Glutamatergic neuron (in vitro differentiated cells): ENCODE measurements at regions not wholly inside any gene's neighbourhood (a gene's known extent, or its start where the extent isn't known, plus 50 kb on each side); places are given as distances from the start of the nearest gene placed in this dataset.

Source experiments
- DNase-seq: peaks from one replicate; pipeline ENCODE4 v3.0.0; 2022
- H3K27ac Mint-ChIP-seq: one replicate; pipeline ENCODE4 v1.8.0; 2020; ENCODE audit warnings: mild to moderate bottlenecking, mixed read lengths, inconsistent platforms; ENCODE audit not compliant: unreplicated experiment
- H3K27me3 Mint-ChIP-seq: one replicate; pipeline ENCODE4 v1.8.0; 2020; ENCODE audit warnings: mild to moderate bottlenecking, moderate library complexity, mixed read lengths, inconsistent platforms; ENCODE audit not compliant: unreplicated experiment
- H3K36me3 Mint-ChIP-seq: one replicate; pipeline ENCODE4 v1.8.0; 2020; ENCODE audit warnings: mild to moderate bottlenecking, mixed read lengths, inconsistent platforms; ENCODE audit not compliant: unreplicated experiment
- H3K4me1 Mint-ChIP-seq: one replicate; pipeline ENCODE4 v1.8.0; 2020; ENCODE audit warnings: mild to moderate bottlenecking, low read depth, mixed read lengths, inconsistent platforms; ENCODE audit not compliant: unreplicated experiment
- H3K4me3 Mint-ChIP-seq: one replicate; pipeline ENCODE4 v1.8.0; 2020; ENCODE audit warnings: mild to moderate bottlenecking, mixed read lengths, inconsistent platforms; ENCODE audit not compliant: unreplicated experiment
- H3K9me3 Mint-ChIP-seq: one replicate; pipeline ENCODE4 v1.8.0; 2020; ENCODE audit warnings: mild to moderate bottlenecking, moderate library complexity, mixed read lengths, inconsistent platforms; ENCODE audit not compliant: unreplicated experiment
- TF ChIP-seq, protein P1 (sequence below): fragments of 200-600 bp; sonication (generic); IDR thresholded peaks from one replicate; pipeline ENCODE4 v1.5.0; 2021; ENCODE audit not compliant: partially characterized antibody, unreplicated experiment

DNA sequence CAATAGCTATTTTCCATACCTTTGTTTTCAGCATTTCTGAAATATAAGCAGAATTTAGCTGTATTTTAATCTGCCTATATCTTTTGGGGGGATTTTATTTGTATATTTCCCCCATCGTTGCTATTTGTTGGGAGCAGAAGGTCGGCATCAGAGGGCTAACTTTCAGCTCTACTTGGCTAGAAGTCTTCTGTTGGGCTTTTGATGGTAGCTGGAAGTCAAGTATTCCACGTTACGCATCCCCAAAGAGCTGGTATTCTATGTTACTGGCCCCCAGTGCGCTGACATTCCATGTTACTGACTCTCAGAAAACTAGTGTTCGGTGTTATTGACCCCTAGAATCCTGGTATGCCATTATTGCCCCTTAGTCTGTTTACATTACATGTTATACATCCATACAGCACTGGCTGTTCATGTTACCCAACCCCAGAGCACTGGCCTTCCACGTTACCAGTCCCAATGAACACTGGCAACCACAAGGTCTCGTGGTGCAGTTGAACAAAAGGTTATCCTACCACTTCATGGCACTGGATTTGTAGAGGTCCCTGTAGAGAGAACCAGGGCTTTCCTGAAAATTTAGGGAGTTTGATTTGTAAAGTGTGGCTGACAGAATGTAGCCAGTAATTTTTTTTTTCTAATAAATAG is 278.1 kb upstream of the CD180 start:
- H3K4me1 Mint-ChIP-seq: no peaks in the 10 kb centered on the region
- no peaks in the 10 kb centered on the region for H3K36me3 Mint-ChIP-seq

DNA sequence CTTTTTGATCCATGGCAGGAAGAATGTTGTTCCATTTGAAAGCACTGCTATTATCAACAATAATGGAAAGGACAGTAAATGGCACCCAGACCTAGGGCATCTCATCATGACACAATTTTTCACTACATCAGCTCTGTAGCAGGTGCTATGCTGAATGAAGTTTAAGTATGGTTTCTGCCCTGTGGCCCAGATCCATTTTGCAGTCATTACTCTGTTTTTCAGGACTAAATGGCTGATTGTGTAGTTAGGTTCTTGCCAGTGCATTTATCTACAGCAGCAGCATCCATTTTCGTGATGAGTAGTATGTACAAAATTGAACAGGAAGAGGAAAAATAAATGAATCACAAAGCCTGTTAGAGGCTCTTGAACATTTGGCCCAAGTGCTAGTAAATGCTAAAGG is 270.5 kb upstream of the CD180 start:
- H3K4me1 Mint-ChIP-seq: no peaks in the 10 kb centered on the region
- TF ChIP-seq, protein P1, sequence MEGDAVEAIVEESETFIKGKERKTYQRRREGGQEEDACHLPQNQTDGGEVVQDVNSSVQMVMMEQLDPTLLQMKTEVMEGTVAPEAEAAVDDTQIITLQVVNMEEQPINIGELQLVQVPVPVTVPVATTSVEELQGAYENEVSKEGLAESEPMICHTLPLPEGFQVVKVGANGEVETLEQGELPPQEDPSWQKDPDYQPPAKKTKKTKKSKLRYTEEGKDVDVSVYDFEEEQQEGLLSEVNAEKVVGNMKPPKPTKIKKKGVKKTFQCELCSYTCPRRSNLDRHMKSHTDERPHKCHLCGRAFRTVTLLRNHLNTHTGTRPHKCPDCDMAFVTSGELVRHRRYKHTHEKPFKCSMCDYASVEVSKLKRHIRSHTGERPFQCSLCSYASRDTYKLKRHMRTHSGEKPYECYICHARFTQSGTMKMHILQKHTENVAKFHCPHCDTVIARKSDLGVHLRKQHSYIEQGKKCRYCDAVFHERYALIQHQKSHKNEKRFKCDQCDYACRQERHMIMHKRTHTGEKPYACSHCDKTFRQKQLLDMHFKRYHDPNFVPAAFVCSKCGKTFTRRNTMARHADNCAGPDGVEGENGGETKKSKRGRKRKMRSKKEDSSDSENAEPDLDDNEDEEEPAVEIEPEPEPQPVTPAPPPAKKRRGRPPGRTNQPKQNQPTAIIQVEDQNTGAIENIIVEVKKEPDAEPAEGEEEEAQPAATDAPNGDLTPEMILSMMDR: no peak
- H3K27ac Mint-ChIP-seq: no peak overlapping the region
- H3K27me3 Mint-ChIP-seq: no peaks in the 10 kb centered on the region
- H3K36me3 Mint-ChIP-seq: no peaks in the 10 kb centered on the region
- H3K9me3 Mint-ChIP-seq: no peaks in the 10 kb centered on the region
- no peak for DNase-seq
- no peak overlapping the region for H3K4me3 Mint-ChIP-seq

More for the DNA sequence above, 278.1 kb upstream of the CD180 start:
- Mint-ChIP-seq H3K27ac (no peak overlapping the region), H3K9me3 (peaks cover 2% of the 10 kb centered on the region), H3K27me3 (peaks cover 2% of the 10 kb centered on the region), H3K4me3 (no peak overlapping the region)
- no peak for DNase-seq
- TF ChIP-seq, protein P1: no peak

DNA sequence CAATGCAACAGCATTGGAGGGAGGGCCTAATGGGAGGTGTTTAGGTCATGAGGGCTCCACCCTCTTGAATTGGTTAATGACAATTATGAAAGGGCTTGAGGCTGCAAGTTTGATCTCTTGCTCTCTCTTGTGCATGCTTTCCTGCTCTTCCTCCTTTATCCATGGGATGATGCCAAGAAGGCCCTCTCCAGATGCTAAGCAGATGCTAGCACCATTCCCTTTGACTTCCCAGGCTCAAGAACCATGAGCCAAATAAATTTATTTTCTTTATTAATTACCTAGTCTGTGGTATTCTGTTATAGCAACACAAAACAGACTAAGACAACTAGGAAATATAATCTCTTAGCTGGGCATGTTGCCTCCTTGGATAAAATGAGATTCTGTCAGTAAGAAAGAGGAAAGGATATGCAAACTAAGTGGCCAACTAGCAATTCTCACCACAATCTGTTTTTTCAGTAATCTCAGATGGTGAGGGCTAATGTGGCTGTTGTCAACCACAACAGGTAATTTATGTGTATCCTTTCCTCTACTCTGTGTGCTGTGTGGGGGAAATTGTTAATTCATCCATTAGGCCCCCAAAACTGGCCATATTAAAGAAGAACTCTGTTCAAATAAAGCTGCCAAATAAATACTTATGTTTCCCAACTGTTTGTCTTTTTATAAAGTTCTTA is 269.1 kb upstream of the CD180 start:
- H3K27me3 Mint-ChIP-seq: no peaks in the 10 kb centered on the region
- no peak overlapping the region for H3K4me3 Mint-ChIP-seq
- no peak for DNase-seq
- peaks cover 3% of the 10 kb centered on the region for H3K4me1 Mint-ChIP-seq
- H3K27ac Mint-ChIP-seq: no peak overlapping the region
- TF ChIP-seq, protein P1: no peak
- no peaks in the 10 kb centered on the region for H3K36me3 Mint-ChIP-seq
- no peaks in the 10 kb centered on the region for H3K9me3 Mint-ChIP-seq

DNA sequence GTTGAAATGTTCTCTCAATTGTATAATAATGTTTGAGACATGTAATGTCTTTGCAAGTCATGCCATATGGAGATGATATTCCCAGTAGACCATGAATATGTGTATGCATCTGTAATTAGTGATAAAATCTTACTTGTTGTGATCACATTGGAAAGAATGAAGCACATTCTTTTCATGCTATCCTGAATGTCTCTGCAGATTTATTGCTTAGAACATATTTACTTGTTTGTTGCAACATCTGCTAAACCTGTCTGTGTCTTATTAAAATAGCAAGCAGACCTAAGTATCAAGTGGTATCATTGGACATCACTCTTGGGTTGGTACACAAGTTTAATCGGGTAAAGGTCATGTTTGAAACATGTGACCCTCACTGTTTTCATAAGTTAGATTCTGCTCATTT is 265.5 kb upstream of the CD180 start:
- Mint-ChIP-seq H3K9me3 (no peaks in the 10 kb centered on the region), H3K27ac (no peak overlapping the region), H3K27me3 (no peaks in the 10 kb centered on the region), H3K4me3 (no peak overlapping the region), H3K4me1 (peaks cover 3% of the 10 kb centered on the region), H3K36me3 (no peaks in the 10 kb centered on the region)
- TF ChIP-seq, protein P1: no peak
- DNase-seq: no peak

DNA sequence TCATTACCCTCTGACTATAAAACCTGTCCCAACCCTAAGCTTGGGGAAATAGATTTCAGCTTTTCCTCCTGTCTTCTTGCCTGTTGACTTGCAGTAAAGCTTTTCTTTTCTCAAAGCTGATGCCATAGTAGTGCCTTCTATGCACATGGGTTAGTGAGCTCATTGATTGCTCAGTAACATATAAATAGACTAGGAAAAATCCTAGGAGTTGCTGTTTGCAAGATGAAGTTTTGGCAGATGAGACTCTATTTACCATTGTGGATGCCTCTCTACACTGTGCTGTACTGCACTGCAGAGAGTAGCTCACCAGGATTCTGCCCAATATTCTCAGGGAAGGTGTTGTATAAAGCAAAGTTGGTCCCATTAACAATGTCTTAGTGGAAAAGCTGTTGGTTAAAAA is 262.7 kb upstream of the CD180 start:
- Mint-ChIP-seq H3K4me3 (no peak overlapping the region), H3K36me3 (no peaks in the 10 kb centered on the region), H3K4me1 (peaks cover 3% of the 10 kb centered on the region), H3K27me3 (no peaks in the 10 kb centered on the region), H3K9me3 (no peaks in the 10 kb centered on the region), H3K27ac (no peak overlapping the region)
- DNase-seq: no peak
- TF ChIP-seq, protein P1: no peak
